K562 (cell line): ENCODE measurements at regions not wholly inside any gene's neighbourhood (a gene's known extent, or its start where the extent isn't known, plus 50 kb on each side); places are given as distances from the start of the nearest gene placed in this dataset.

ENCODE experiments used
- ATAC-seq: fragments of 200-7000 bp; cut with Tn5 transposase; 3 replicates; pipeline ENCODE4 v1.9.1; 2020; ENCODE audit warnings: moderate library complexity
- BruUV-seq: library from RNA; stranded (reverse); fragments of 400-500 nt; replicated peaks from 2 replicates; lab custom pipeline; 2021; lab: Mats Ljungman, UMichigan
- CTCF ChIA-PET: fragments of 300-600 bp; formaldehyde crosslinking; extraction: SDS; loops from one replicate; lab custom pipeline; 2021; ENCODE audit warnings: low intra/inter-chr PET ratio; lab: Yijun Ruan, JAX
- POLR2A ChIA-PET: fragments of 300-600, 350-650 bp; sonication (Branson Sonifier 250); formaldehyde crosslinking; extraction: SDS; loops from one replicate; lab custom pipeline; 2021; ENCODE audit warnings: antibody characterized with exemption, inconsistent platforms; lab: Yijun Ruan, JAX
- DNase-seq, 4 experiments: peaks; one replicate each; pipeline versions ENCODE4 v3.0.0 to v3.0.0-alpha.2; 2011 to 2018; ENCODE audit warnings: low spot score in 3 of 4, mixed read lengths in 3 of 4; ENCODE audit errors: extremely low read depth in 1 of 4
- FAIRE-seq: peaks from 2 replicates; lab custom pipeline; 2011; peaks lifted over from hg19 to GRCh38; lab: Jason Lieb, UNC
- H2AFZ ChIP-seq: 2 replicates; pipeline ENCODE4 v1.6.0; 2011; ENCODE audit warnings: low read depth, low read length, control low read depth, inconsistent platforms
- H3K27ac ChIP-seq: fragments of 200-600 bp; 3 replicates; pipeline ENCODE4 v1.8.0; 2011; ENCODE audit warnings: low read depth, mild to moderate bottlenecking, control low read depth, inconsistent platforms, low read length, moderate library complexity, mixed read lengths; ENCODE audit errors: extremely low read depth
- H3K27me3 ChIP-seq, 2 experiments: fragments of 300-600 bp in 1 of 2; 2 replicates in 1 of 2; 3 replicates in 1 of 2; pipeline versions ENCODE4 v1.6.0 to v1.8.0; 2011; ENCODE audit warnings: inconsistent platforms in 2 of 2, low read length in 2 of 2, mild to moderate bottlenecking in 1 of 2, mixed read lengths in 1 of 2, moderate library complexity in 1 of 2; ENCODE audit not compliant: control insufficient read depth in 2 of 2, insufficient read depth in 2 of 2
- H3K36me3 ChIP-seq: fragments of 300-600 bp; 3 replicates; pipeline ENCODE4 v1.8.0; 2011; ENCODE audit warnings: mild to moderate bottlenecking, low read length, inconsistent platforms; ENCODE audit not compliant: control insufficient read depth, insufficient read depth
- H3K4me1 ChIP-seq, 2 experiments: fragments of 200-600 bp in 1 of 2; replicated peaks in 1 of 2; 2 replicates in 1 of 2; 3 replicates in 1 of 2; pipeline versions ENCODE4 v1.5.1 to v1.8.0; 2011; ENCODE audit warnings: inconsistent platforms in 2 of 2, low read length in 2 of 2, mild to moderate bottlenecking in 1 of 2, mixed read lengths in 1 of 2, moderate library complexity in 1 of 2; ENCODE audit not compliant: control insufficient read depth in 2 of 2, insufficient read depth in 2 of 2
- H3K4me2 ChIP-seq: 2 replicates; pipeline ENCODE4 v1.6.1; 2011; ENCODE audit warnings: low read length, control low read depth, inconsistent platforms, mixed read lengths; ENCODE audit not compliant: insufficient read depth
- H3K4me3 ChIP-seq: fragments of 200-600 bp; sonication (generic), shearing (Covaris generic); 2 replicates; pipeline ENCODE4 v1.5.1; 2016; ENCODE audit warnings: control low read depth, inconsistent platforms
- H3K79me2 ChIP-seq: fragments of 200-600 bp; 3 replicates; pipeline ENCODE4 v1.8.0; 2011; ENCODE audit warnings: low read length, inconsistent platforms; ENCODE audit not compliant: control insufficient read depth, insufficient read depth
- H3K9ac ChIP-seq, 2 experiments: 2 replicates each; pipeline versions ENCODE4 v1.6.0 to v1.6.1; 2011; ENCODE audit warnings: low read depth in 2 of 2, low read length in 2 of 2, control low read depth in 1 of 2, inconsistent platforms in 1 of 2, mild to moderate bottlenecking in 1 of 2, mixed read lengths in 1 of 2; ENCODE audit not compliant: insufficient read depth in 1 of 2
- H3K9me1 ChIP-seq: one replicate; pipeline ENCODE4 v1.6.0; 2011; ENCODE audit warnings: inconsistent platforms, mild to moderate bottlenecking, low read length, moderate library complexity; ENCODE audit not compliant: control insufficient read depth, insufficient read depth
- H3K9me3 ChIP-seq: replicated peaks from 2 replicates; pipeline ENCODE4 v1.5.1; 2011; ENCODE audit warnings: low read depth, low read length, inconsistent platforms; ENCODE audit not compliant: control insufficient read depth, insufficient read depth
- H4K20me1 ChIP-seq: replicated peaks from 2 replicates; pipeline ENCODE4 v1.6.1; 2011; ENCODE audit warnings: low read length, inconsistent platforms, mixed read lengths; ENCODE audit not compliant: control insufficient read depth, insufficient read depth
- STAT6 ChIP-seq: sonication (generic); formaldehyde crosslinking; IDR thresholded peaks from 2 replicates; pipeline ENCODE4 v1.8.1; 2023; ENCODE audit warnings: mild to moderate bottlenecking, missing genetic modification reagents
- WGBS: fragments of 100-300 bp; shearing (Covaris generic); methylation state at CpG from one replicate; pipeline ENCODE4 v1.1.6; 2016; ENCODE audit warnings: low coverage, mixed read lengths; ENCODE audit not compliant: insufficient coverage; ENCODE audit errors: missing lambda C conversion rate; 5-methylcytosine and 5-hydroxymethylcytosine counted together
- in situ Hi-C: fragments of 300-500 bp; cut with MboI; formaldehyde crosslinking; loops from 4 replicates; pipeline ENCODE4 v1.15.0; 2018; ENCODE audit warnings: inconsistent platforms, mixed read lengths
- intact Hi-C: fragments of 100-400 bp; cut with micrococcal nuclease; formaldehyde crosslinking; loops from 2 replicates; pipeline ENCODE4 v1.14.2; 2022

GRCh38 chrX:147069926-147070325, 255.4 kb upstream of the CXorf51A start:
- CTCF ChIA-PET, result no interaction called here
- intact Hi-C loops, result no loop called here
- in situ Hi-C loops, result no loop called here

More at GRCh38 chrX:147069926-147070325, 255.4 kb upstream of the CXorf51A start:
- TF ChIP-seq STAT6 (CRISPR knock-in tag), result no peak
- 0% methylated on average over 1 of the region's 2 CpGs for WGBS
- H3K9me1 ChIP-seq, result no peaks in the 10 kb centered on the region
- H3K36me3 ChIP-seq, result no peaks in the 10 kb centered on the region
- FAIRE-seq, result no peak
- no peaks in the 10 kb centered on the region for H3K79me2 ChIP-seq
- DNase-seq, result no peak
- H3K27me3 ChIP-seq, result no peaks in the 10 kb centered on the region
- H3K4me1 ChIP-seq, result no peaks in the 10 kb centered on the region
- H3K9me3 ChIP-seq, result no peaks in the 10 kb centered on the region
- H3K4me2 ChIP-seq, result no peak overlapping the region
- no peak overlapping the region for H3K27ac ChIP-seq
- no peak overlapping the region for H3K4me3 ChIP-seq
- no peaks in the 10 kb centered on the region for H4K20me1 ChIP-seq
- no TSS peak for BruUV-seq
- ATAC-seq, result no peak
- H3K9ac ChIP-seq, result no peak overlapping the region
- POLR2A ChIA-PET, result no interaction called here
- no peak overlapping the region for H2AFZ ChIP-seq
